Nephron progenitor cell (in vitro differentiated cells): ENCODE measurements at regions not wholly inside any gene's neighbourhood (a gene's known extent, or its start where the extent isn't known, plus 50 kb on each side); places are given as distances from the start of the nearest gene placed in this dataset.
A peak's percentile ranks its signal among the peaks of the same experiment; 100 is the strongest.

Source experiments
- DNase-seq: peaks from one replicate; pipeline ENCODE4 v3.0.0; 2021
- H3K27ac Mint-ChIP-seq: 2 replicates; pipeline ENCODE4 v1.8.0; 2021; ENCODE audit warnings: mild to moderate bottlenecking, moderate library complexity, mixed read lengths
- H3K27me3 Mint-ChIP-seq: 2 replicates; pipeline ENCODE4 v1.8.0; 2021; ENCODE audit warnings: mild to moderate bottlenecking, low read depth, mixed read lengths; ENCODE audit not compliant: poor library complexity
- H3K36me3 Mint-ChIP-seq: 2 replicates; pipeline ENCODE4 v1.8.0; 2021; ENCODE audit warnings: low read depth, mixed read lengths
- H3K4me1 Mint-ChIP-seq: 2 replicates; pipeline ENCODE4 v1.8.0; 2021; ENCODE audit warnings: mixed read lengths
- H3K4me3 Mint-ChIP-seq: 2 replicates; pipeline ENCODE4 v1.8.0; 2021; ENCODE audit warnings: mild to moderate bottlenecking, moderate library complexity, mixed read lengths
- H3K9me3 Mint-ChIP-seq: 2 replicates; pipeline ENCODE4 v1.8.0; 2021; ENCODE audit warnings: mild to moderate bottlenecking, moderate library complexity, mixed read lengths
- CTCF ChIP-seq: fragments of 200-600 bp; sonication (generic); IDR thresholded peaks from 2 replicates; pipeline ENCODE4 v1.5.0; 2021; ENCODE audit warnings: antibody characterized with exemption

GRCh38 chr13:109465148-109465547 is 321.2 kb downstream of the IRS2 start:
- DNase-seq, result no peak
- Mint-ChIP-seq H3K4me1 (no peaks in the 10 kb centered on the region), H3K27me3 (peaks cover 10% of the 10 kb centered on the region), H3K27ac (no peak overlapping the region), H3K36me3 (peaks cover 6% of the 10 kb centered on the region), H3K4me3 (no peak overlapping the region), H3K9me3 (peaks cover 52% of the 10 kb centered on the region)
- no peak for TF ChIP-seq CTCF

- peaks cover 11% of the 10 kb centered on the region for H3K27me3 Mint-ChIP-seq
- H3K9me3 Mint-ChIP-seq, result peaks cover 12% of the 10 kb centered on the region
- no peak overlapping the region for H3K27ac Mint-ChIP-seq
- no peaks in the 10 kb centered on the region for H3K4me1 Mint-ChIP-seq
- no peak overlapping the region for H3K4me3 Mint-ChIP-seq
- TF ChIP-seq CTCF, result no peak
- DNase-seq, result no peak
- H3K36me3 Mint-ChIP-seq, result no peaks in the 10 kb centered on the region
Observed at GRCh38 chr13:109454167-109454917, 332.0 kb downstream of the IRS2 start.

- Mint-ChIP-seq H3K36me3 (no peaks in the 10 kb centered on the region), H3K4me3 (no peak overlapping the region), H3K9me3 (peaks cover 12% of the 10 kb centered on the region), H3K27ac (peak overlapping the region; percentile 42), H3K4me1 (no peaks in the 10 kb centered on the region), H3K27me3 (peaks cover 7% of the 10 kb centered on the region)
- TF ChIP-seq CTCF, result no peak
- no peak for DNase-seq
Observed at GRCh38 chr13:109451726-109452125, 334.7 kb downstream of the IRS2 start.

GRCh38 chr13:109448629-109449028 is 337.8 kb downstream of the IRS2 start:
- DNase-seq, result no peak
- no peak for TF ChIP-seq CTCF
- peaks cover 30% of the 10 kb centered on the region for H3K9me3 Mint-ChIP-seq
- no peak overlapping the region for H3K4me3 Mint-ChIP-seq
- no peaks in the 10 kb centered on the region for H3K4me1 Mint-ChIP-seq
- H3K27me3 Mint-ChIP-seq, result peaks cover 8% of the 10 kb centered on the region
- H3K36me3 Mint-ChIP-seq, result no peaks in the 10 kb centered on the region
- peak overlapping the region; percentile 22 for H3K27ac Mint-ChIP-seq

- Mint-ChIP-seq H3K9me3 (peaks cover 30% of the 10 kb centered on the region), H3K27me3 (peaks cover 13% of the 10 kb centered on the region), H3K4me3 (no peak overlapping the region), H3K36me3 (no peaks in the 10 kb centered on the region), H3K27ac (no peak overlapping the region), H3K4me1 (no peaks in the 10 kb centered on the region)
- no peak for DNase-seq
- no peak for TF ChIP-seq CTCF
Observed at GRCh38 chr13:109447667-109448066, 338.7 kb downstream of the IRS2 start.

GRCh38 chr13:109440320-109440719 is 346.1 kb downstream of the IRS2 start:
- Mint-ChIP-seq H3K4me3 (no peak overlapping the region), H3K27ac (no peak overlapping the region), H3K4me1 (peaks cover 5% of the 10 kb centered on the region), H3K36me3 (no peaks in the 10 kb centered on the region), H3K9me3 (peaks cover 34% of the 10 kb centered on the region), H3K27me3 (peaks cover 9% of the 10 kb centered on the region)
- no peak for TF ChIP-seq CTCF
- no peak for DNase-seq
